ENCODE measurements at regions not wholly inside any gene's neighbourhood (a gene's known extent, or its start where the extent isn't known, plus 50 kb on each side); places are given as distances from the start of the nearest gene placed in this dataset.

- TF ChIP-seq POLR2A (IDR thresholded peaks at IDR 0.05; ENCODE audit: borderline replicate concordance, extremely low read depth, insufficient read depth, insufficient read length), result no peak
- TF ChIP-seq ZBTB33 (IDR thresholded peaks at IDR 0.05; ENCODE audit: extremely low read depth, insufficient replicate concordance, low read length), result no peak
- no peak for TF ChIP-seq CTCF (IDR thresholded peaks at IDR 0.05 in 2 of 3, conservative IDR thresholded peaks at IDR 0.05 in 1 of 3; ENCODE audit: borderline replicate concordance in 1 of 3, insufficient read depth in 1 of 3, low read depth in 2 of 3, low read length in 2 of 3)
- no peak for TF ChIP-seq SP1 (IDR thresholded peaks at IDR 0.05; ENCODE audit: low read depth)
- no peak for TF ChIP-seq JUND (IDR thresholded peaks at IDR 0.05)
- no peak for TF ChIP-seq EZH2phosphoT487 (IDR thresholded peaks at IDR 0.05; ENCODE audit: borderline replicate concordance)
- no peak for TF ChIP-seq EZH2 (IDR thresholded peaks at IDR 0.05)
- no peak for TF ChIP-seq CEBPB (IDR thresholded peaks at IDR 0.05; ENCODE audit: low read depth)
- TF ChIP-seq POLR2AphosphoS5 (IDR thresholded peaks at IDR 0.05; ENCODE audit: low read depth, low read length), result no peak
- no peak for TF ChIP-seq ZNF274 (IDR thresholded peaks at IDR 0.05; ENCODE audit: low read depth, low read length)
- no peak for TF ChIP-seq EGR1 (IDR thresholded peaks at IDR 0.05; ENCODE audit: low read depth)
- TF ChIP-seq RAD21 (IDR thresholded peaks at IDR 0.05; ENCODE audit: low read depth), result no peak
These were observed 156.9 kb upstream of the KCNN2 start for GRCh38 chr5:114204923-114205322.
